ENCODE measurements at regions not wholly inside any gene's neighbourhood (a gene's known extent, or its start where the extent isn't known, plus 50 kb on each side); places are given as distances from the start of the nearest gene placed in this dataset.

- Histone ChIP-seq H3K27ac (peak overlapping the region in 1 of 4 donors; percentile 45), H3K4me3 (no peak overlapping the region), H3K4me1 (peaks cover 0 to 5% (median 0%) of the 10 kb centered on the region in 4 donors), H3K27me3 (no peaks in the 10 kb centered on the region), H3K9me3 (no peaks in the 10 kb centered on the region), H3K36me3 (no peaks in the 10 kb centered on the region)
- peak in 1 of 3 donors; percentile 46 for DNase-seq
- TF ChIP-seq CTCF (IDR thresholded peaks at IDR 0.05) (no peak), POLR2A (IDR thresholded peaks at IDR 0.05) (no peak)
These were observed 201.7 kb downstream of the MREG start for GRCh38 chr2:215811409-215812345.

GRCh38 chr2:215811003-215811402, 202.3 kb downstream of the MREG start:
- Histone ChIP-seq H3K27me3 (no peaks in the 10 kb centered on the region), H3K27ac (peak overlapping the region in 1 of 4 donors; percentile 45), H3K9me3 (no peaks in the 10 kb centered on the region), H3K4me3 (no peak overlapping the region), H3K4me1 (peaks cover 0 to 5% (median 0%) of the 10 kb centered on the region in 4 donors), H3K36me3 (no peaks in the 10 kb centered on the region)
- no peak for DNase-seq
- no peak for TF ChIP-seq POLR2A (IDR thresholded peaks at IDR 0.05)
- TF ChIP-seq CTCF (IDR thresholded peaks at IDR 0.05) = no peak

- Histone ChIP-seq H3K4me3 (no peak overlapping the region), H3K36me3 (no peaks in the 10 kb centered on the region), H3K4me1 (peaks cover 0 to 5% (median 0%) of the 10 kb centered on the region in 4 donors), H3K27ac (no peak overlapping the region), H3K9me3 (no peaks in the 10 kb centered on the region), H3K27me3 (no peaks in the 10 kb centered on the region)
- no peak for DNase-seq
- TF ChIP-seq CTCF (IDR thresholded peaks at IDR 0.05) = no peak
- no peak for TF ChIP-seq POLR2A (IDR thresholded peaks at IDR 0.05)
These were observed 204.4 kb downstream of the MREG start for GRCh38 chr2:215808996-215809395.

- Histone ChIP-seq H3K27ac (no peak overlapping the region), H3K4me1 (peaks cover 0 to 5% (median 0%) of the 10 kb centered on the region in 4 donors), H3K36me3 (no peaks in the 10 kb centered on the region), H3K9me3 (no peaks in the 10 kb centered on the region), H3K27me3 (no peaks in the 10 kb centered on the region), H3K4me3 (no peak overlapping the region)
- TF ChIP-seq POLR2A (IDR thresholded peaks at IDR 0.05) (no peak), CTCF (IDR thresholded peaks at IDR 0.05) (no peak)
- no peak for DNase-seq
These were observed 205.2 kb downstream of the MREG start for GRCh38 chr2:215808194-215808593.

- no peak for DNase-seq
- no peaks in the 10 kb centered on the region for H3K9me3 ChIP-seq
- no peaks in the 10 kb centered on the region for H3K4me1 ChIP-seq
- H3K27ac ChIP-seq = no peak overlapping the region
- no peaks in the 10 kb centered on the region for H3K36me3 ChIP-seq
- no peak overlapping the region for H3K4me3 ChIP-seq
- TF ChIP-seq POLR2A (IDR thresholded peaks at IDR 0.05) = no peak
- TF ChIP-seq CTCF (IDR thresholded peaks at IDR 0.05) = no peak
- no peaks in the 10 kb centered on the region for H3K27me3 ChIP-seq
These were observed 207.9 kb downstream of the MREG start for GRCh38 chr2:215805493-215805892.
